H1 (cell line): ENCODE measurements at regions not wholly inside any gene's neighbourhood (a gene's known extent, or its start where the extent isn't known, plus 50 kb on each side); places are given as distances from the start of the nearest gene placed in this dataset.

Experiments used
- CTCF ChIA-PET: fragments of 300-600 bp; sonication (Branson Sonifier 250); formaldehyde crosslinking; loops from one replicate; lab custom pipeline; 2021; ENCODE audit not compliant: partially characterized antibody; lab: Charles Lee
- POLR2A ChIA-PET: fragments of 300-600 bp; sonication (Branson Sonifier 250); formaldehyde crosslinking; loops from one replicate; lab custom pipeline; 2021; ENCODE audit warnings: inconsistent platforms; ENCODE audit not compliant: partially characterized antibody; lab: Charles Lee
- DNase-seq, 2 experiments: peaks; one replicate each; pipeline versions ENCODE4 v3.0.0 to v3.0.0-alpha.2; 2010 to 2022; ENCODE audit warnings: low spot score in 2 of 2, low read depth in 1 of 2, mixed read lengths in 1 of 2
- FAIRE-seq: peaks from 2 replicates; lab custom pipeline; 2011; peaks lifted over from hg19 to GRCh38; lab: Jason Lieb, UNC
- H2AFZ ChIP-seq: 2 replicates; pipeline ENCODE4 v1.8.1; 2012; ENCODE audit warnings: low read length, inconsistent platforms
- H2AK5ac ChIP-seq: 2 replicates; pipeline ENCODE4 v1.6.1; 2013; ENCODE audit warnings: low read depth, low read length
- H2BK120ac ChIP-seq: replicated peaks from 2 replicates; pipeline ENCODE3; 2013; ENCODE audit warnings: low read depth, low read length, inconsistent platforms
- H2BK12ac ChIP-seq: 2 replicates; pipeline ENCODE4 v1.6.1; 2013; ENCODE audit warnings: low read depth, low read length
- H2BK15ac ChIP-seq: 2 replicates; pipeline ENCODE4 v1.6.1; 2013; ENCODE audit warnings: low read length
- H2BK20ac ChIP-seq: 2 replicates; pipeline ENCODE4 v1.6.1; 2013; ENCODE audit warnings: low read length
- H2BK5ac ChIP-seq: 2 replicates; pipeline ENCODE4 v1.6.1; 2013; ENCODE audit warnings: low read depth, low read length
- H3K14ac ChIP-seq: 2 replicates; pipeline ENCODE4 v1.6.1; 2013; ENCODE audit warnings: inconsistent platforms; ENCODE audit not compliant: insufficient read length
- H3K18ac ChIP-seq: 2 replicates; pipeline ENCODE4 v1.6.1; 2013; ENCODE audit warnings: low read length; ENCODE audit errors: extremely low read depth
- H3K23ac ChIP-seq: 2 replicates; pipeline ENCODE4 v1.6.1; 2013; ENCODE audit warnings: inconsistent platforms; ENCODE audit not compliant: insufficient read length
- H3K23me2 ChIP-seq: 2 replicates; pipeline ENCODE4 v1.6.1; 2013; ENCODE audit warnings: low read depth, low read length
- H3K27ac ChIP-seq: 2 replicates; pipeline ENCODE4 v1.6.1; 2011; ENCODE audit warnings: low read depth, low read length, inconsistent platforms
- H3K27me3 ChIP-seq, 4 experiments: replicated peaks in 1 of 4; 1 replicate in 1 of 4; 2 replicates in 3 of 4; pipeline versions ENCODE4 v1.6.1 to v1.8.1; 2011 to 2013; ENCODE audit warnings: low read length in 3 of 4, mild to moderate bottlenecking in 3 of 4, inconsistent platforms in 2 of 4, mixed read lengths in 2 of 4, moderate library complexity in 1 of 4; ENCODE audit not compliant: control insufficient read depth in 3 of 4, insufficient read depth in 3 of 4; ENCODE audit errors: extremely low read depth in 1 of 4
- H3K36me3 ChIP-seq, 4 experiments: 2 replicates each; pipeline versions ENCODE4 v1.6.1 to v1.8.1; 2011 to 2013; ENCODE audit warnings: mild to moderate bottlenecking in 4 of 4, low read length in 3 of 4, moderate library complexity in 2 of 4, control low read depth in 1 of 4, inconsistent platforms in 1 of 4; ENCODE audit not compliant: insufficient read depth in 4 of 4, control insufficient read depth in 2 of 4
- H3K4ac ChIP-seq: replicated peaks from 2 replicates; pipeline ENCODE3; 2013; ENCODE audit warnings: low read length, low read depth, mixed read lengths, inconsistent platforms; ENCODE audit not compliant: insufficient read length
- H3K4me1 ChIP-seq, 4 experiments: replicated peaks in 1 of 4; 1 replicate in 1 of 4; 2 replicates in 3 of 4; pipeline versions ENCODE4 v1.6.1 to v1.8.1; 2011 to 2013; ENCODE audit warnings: low read length in 3 of 4, inconsistent platforms in 2 of 4, mixed read lengths in 1 of 4; ENCODE audit not compliant: insufficient read depth in 4 of 4, control insufficient read depth in 3 of 4
- H3K4me2 ChIP-seq, 2 experiments: 2 replicates each; pipeline versions ENCODE4 v1.6.1 to v1.8.1; 2011 to 2013; ENCODE audit warnings: low read depth in 2 of 2, low read length in 2 of 2, control low read depth in 1 of 2, inconsistent platforms in 1 of 2, mild to moderate bottlenecking in 1 of 2; ENCODE audit not compliant: insufficient read depth in 1 of 2
- H3K4me3 ChIP-seq, 4 experiments: fragments of 200-600, 300-600 bp in 1 of 4; sonication (generic), shearing (Covaris generic), sonication (Bioruptor Twin) in 1 of 4; 2 replicates each; pipeline versions ENCODE4 v1.5.1 to v1.8.1; 2011 to 2016; ENCODE audit warnings: low read length in 4 of 4, low read depth in 3 of 4, control low read depth in 2 of 4, inconsistent platforms in 2 of 4, mild to moderate bottlenecking in 2 of 4, mixed read lengths in 1 of 4, moderate library complexity in 1 of 4; ENCODE audit not compliant: insufficient read depth in 2 of 4; ENCODE audit errors: extremely low read depth in 1 of 4
- H3K56ac ChIP-seq: replicated peaks from 2 replicates; pipeline ENCODE3; 2013; ENCODE audit warnings: low read depth, mild to moderate bottlenecking, mixed read lengths, low read length, inconsistent platforms; ENCODE audit not compliant: insufficient read length
- H3K79me1 ChIP-seq: 2 replicates; pipeline ENCODE4 v1.6.1; 2013; ENCODE audit warnings: low read depth, low read length, control low read depth
- H3K79me2 ChIP-seq, 2 experiments: 2 replicates each; pipeline versions ENCODE4 v1.6.1 to v1.8.1; 2012 to 2013; ENCODE audit warnings: low read length in 2 of 2, mild to moderate bottlenecking in 2 of 2, inconsistent platforms in 1 of 2; ENCODE audit not compliant: insufficient read depth in 2 of 2, control insufficient read depth in 1 of 2
- H3K9ac ChIP-seq, 4 experiments: replicated peaks in 1 of 4; 1 replicate in 1 of 4; 2 replicates in 3 of 4; pipeline versions ENCODE4 v1.6.1 to v1.8.1; 2011 to 2013; ENCODE audit warnings: low read depth in 3 of 4, low read length in 3 of 4, control low read depth in 2 of 4, mild to moderate bottlenecking in 2 of 4, moderate library complexity in 2 of 4, inconsistent platforms in 1 of 4; ENCODE audit errors: extremely low read depth in 1 of 4
- H3K9me3 ChIP-seq, 2 experiments: 2 replicates each; pipeline versions ENCODE4 v1.6.1 to v1.8.1; 2012 to 2013; ENCODE audit warnings: mild to moderate bottlenecking in 2 of 2, moderate library complexity in 2 of 2, control low read depth in 1 of 2, inconsistent platforms in 1 of 2, low read depth in 1 of 2, low read length in 1 of 2, mixed read lengths in 1 of 2; ENCODE audit not compliant: insufficient read depth in 2 of 2
- H4K20me1 ChIP-seq, 2 experiments: replicated peaks in 1 of 2; 2 replicates each; pipeline versions ENCODE3 to v1.8.1; 2011 to 2013; ENCODE audit warnings: inconsistent platforms in 2 of 2, low read length in 2 of 2, mild to moderate bottlenecking in 1 of 2; ENCODE audit not compliant: insufficient read depth in 2 of 2, control insufficient read depth in 1 of 2
- H4K5ac ChIP-seq: 2 replicates; pipeline ENCODE4 v1.6.1; 2013; ENCODE audit warnings: low read length, low read depth, mixed read lengths, inconsistent platforms; ENCODE audit not compliant: insufficient read length
- H4K8ac ChIP-seq: 2 replicates; pipeline ENCODE4 v1.8.0; 2013; ENCODE audit warnings: mild to moderate bottlenecking, moderate library complexity, low read length, inconsistent platforms; ENCODE audit not compliant: insufficient read depth; ENCODE audit errors: extremely low read depth
- H4K91ac ChIP-seq: replicated peaks from 2 replicates; pipeline ENCODE3; 2013; ENCODE audit warnings: low read length, mixed read lengths, inconsistent platforms; ENCODE audit not compliant: insufficient read length
- CBX5 ChIP-seq: fragments of 300-800, 300-1000 bp; sonication (generic); IDR thresholded peaks from 2 replicates; pipeline ENCODE4 v1.7.1; 2016; ENCODE audit warnings: antibody characterized with exemption, low read length, low read depth
- CEBPB ChIP-seq: IDR thresholded peaks from 2 replicates; pipeline ENCODE4 v1.6.1; 2012; ENCODE audit warnings: low read depth, low read length
- CTBP2 ChIP-seq: IDR thresholded peaks from 2 replicates; pipeline ENCODE4 v1.7.0; 2011; ENCODE audit warnings: borderline replicate concordance, mild to moderate bottlenecking, moderate library complexity, mixed read lengths, low read length; ENCODE audit not compliant: insufficient read depth, insufficient read length
- NRF1 ChIP-seq: IDR thresholded peaks from 2 replicates; pipeline ENCODE4 v1.6.1; 2011; ENCODE audit warnings: mild to moderate bottlenecking, low read depth, low read length, improper control_type of control experiment
- SIRT6 ChIP-seq: IDR thresholded peaks from one replicate; pipeline ENCODE4 v1.7.1; 2012; ENCODE audit warnings: low read length, inconsistent platforms
- TBP ChIP-seq: IDR thresholded peaks from 2 replicates; pipeline ENCODE4 v1.6.1; 2011; ENCODE audit warnings: low read depth, low read length, improper control_type of control experiment
- WGBS, 2 experiments: shearing (Covaris generic) in 1 of 2; methylation state at CpG; one replicate each; pipeline versions ENCODE4 v1.1.6 to v1.1.7; 2013 to 2015; ENCODE audit warnings: low lambda C conversion rate in 2 of 2, mixed read lengths in 2 of 2, inconsistent platforms in 1 of 2, low coverage in 1 of 2, missing lambda C conversion rate in 1 of 2; ENCODE audit not compliant: insufficient replicate concordance in 2 of 2, insufficient coverage in 1 of 2, insufficient read length in 1 of 2; ENCODE audit errors: extremely low coverage in 1 of 2, missing lambda C conversion rate in 1 of 2; 5-methylcytosine and 5-hydroxymethylcytosine counted together

DNA sequence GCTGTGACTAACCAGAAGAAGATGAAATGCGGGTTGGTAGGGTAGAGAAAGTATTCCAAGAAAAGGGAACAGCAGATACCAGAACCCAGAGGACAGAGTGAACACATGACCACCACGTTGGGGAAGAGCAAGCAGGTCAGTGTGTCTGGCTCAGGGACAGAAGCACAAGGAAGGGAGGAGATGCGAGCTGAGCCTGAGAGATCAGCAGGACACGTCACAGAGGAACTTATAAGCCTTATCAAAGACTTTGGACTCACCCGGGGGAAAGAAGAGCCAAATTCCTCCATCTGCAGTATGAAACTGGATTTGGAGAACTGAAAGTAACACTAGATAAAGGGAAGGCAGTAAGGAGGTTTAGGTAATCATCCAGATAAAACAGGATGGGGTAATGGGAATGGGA lies 232.1 kb upstream of the NPVF start:
- H3K4me1 ChIP-seq, result no peaks in the 10 kb centered on the region; a peak in 2 of 7 replicates
- no peaks in the 10 kb centered on the region for H3K79me2 ChIP-seq
- H3K18ac ChIP-seq, result no peak overlapping the region
- POLR2A ChIA-PET, result no interaction called here
- no peak overlapping the region for H4K91ac ChIP-seq
- H2BK5ac ChIP-seq, result no peak overlapping the region
- 91% methylated on average over 5 of the region's 5 CpGs; no CpG with 5 or more reads in 1 of the 2 experiments for WGBS, 2 experiments
- no peak for TF ChIP-seq CEBPB
- no peak for TF ChIP-seq TBP
- no peak for TF ChIP-seq NRF1
- no peak for TF ChIP-seq CBX5
- TF ChIP-seq CTBP2, result no peak
- no peak for TF ChIP-seq SIRT6
- no peaks in the 10 kb centered on the region for H3K23me2 ChIP-seq
- no peak overlapping the region for H4K5ac ChIP-seq
- no peak overlapping the region for H3K4me3 ChIP-seq
- no peaks in the 10 kb centered on the region for H3K79me1 ChIP-seq
- no peak overlapping the region for H3K27ac ChIP-seq
- no peak overlapping the region for H2AFZ ChIP-seq
- H3K56ac ChIP-seq, result no peak overlapping the region
- no peaks in the 10 kb centered on the region for H3K27me3 ChIP-seq
- FAIRE-seq, result no peak
- no peaks in the 10 kb centered on the region for H3K9me3 ChIP-seq
- no peak overlapping the region for H4K8ac ChIP-seq
- H2BK12ac ChIP-seq, result no peak overlapping the region
- no peak overlapping the region for H3K23ac ChIP-seq
- H3K4ac ChIP-seq, result no peak overlapping the region
- DNase-seq, result no peak
- H3K14ac ChIP-seq, result no peak overlapping the region
- CTCF ChIA-PET, result interaction anchor here (1.3 to 1.4 kb wide), 2 partner anchors 14 to 70 kb away, joined by 4 read pairs; no protein-coding TSS in a partner anchor
- no peaks in the 10 kb centered on the region for H4K20me1 ChIP-seq
- H3K36me3 ChIP-seq, result no peaks in the 10 kb centered on the region
- H2BK15ac ChIP-seq, result no peak overlapping the region
- no peak overlapping the region for H2BK20ac ChIP-seq
- no peak overlapping the region for H3K9ac ChIP-seq
- no peak overlapping the region for H3K4me2 ChIP-seq
- no peak overlapping the region for H2AK5ac ChIP-seq
- H2BK120ac ChIP-seq, result no peak overlapping the region
